Transverse colon (tissue), 4 donors: ENCODE measurements at regions not wholly inside any gene's neighbourhood (a gene's known extent, or its start where the extent isn't known, plus 50 kb on each side); places are given as distances from the start of the nearest gene placed in this dataset.
"Not testable (repeated sequence)": the region's sequence is repeated elsewhere in the genome, so short reads cannot be mapped to it uniquely, and the experiment has no call there.

Source experiments
- EP300 ChIP-seq: sonication (generic); formaldehyde crosslinking; IDR thresholded peaks from one replicate; pipeline ENCODE4 v1.6.1; 2017; ENCODE audit warnings: antibody characterized with exemption, low read depth
- POLR2A ChIP-seq: fragments of 450-650 bp; IDR thresholded peaks from one replicate; pipeline ENCODE4 v1.6.1; 2016; ENCODE audit warnings: antibody characterized with exemption, mild to moderate bottlenecking, moderate library complexity
- POLR2AphosphoS5 ChIP-seq, 3 donors: sonication (generic); formaldehyde crosslinking; IDR thresholded peaks; one replicate each; pipeline ENCODE4 v1.6.1; 2016; ENCODE audit warnings: antibody characterized with exemption in 3 of 3
- TF ChIP-seq, protein P1 (sequence below), 5 experiments: fragments of 200-600 bp in 3 of 5; fragments of 450-650 bp in 2 of 5; sonication (generic) in 3 of 5; IDR thresholded peaks; 1 replicate in 2 of 5; 2 replicates in 3 of 5; pipeline ENCODE4 v1.5.1; 2016 to 2017; ENCODE audit warnings: antibody characterized with exemption in 5 of 5, inconsistent platforms in 3 of 5, mild to moderate bottlenecking in 2 of 5, moderate library complexity in 1 of 5

DNA sequence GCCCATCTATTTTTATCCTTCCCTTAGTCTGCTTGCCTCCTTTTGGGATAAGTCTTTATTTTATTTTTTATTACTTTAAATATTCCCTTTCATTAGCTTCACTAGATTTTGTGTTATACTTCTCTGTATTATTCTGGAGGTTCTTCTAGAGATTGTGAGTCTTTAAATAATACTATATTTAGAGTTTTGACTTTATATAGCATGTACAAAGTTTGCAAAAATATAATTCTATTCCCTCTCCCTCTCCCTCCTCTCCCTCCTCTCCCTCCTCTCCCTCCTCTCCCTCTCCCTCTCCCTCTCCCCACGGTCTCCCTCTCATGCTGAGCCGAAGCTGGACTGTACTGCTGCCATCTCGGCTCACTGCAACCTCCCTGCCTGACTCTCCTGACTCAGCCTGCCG is 298.5 kb upstream of the DYNLRB2 start:
- TF ChIP-seq, protein P1, sequence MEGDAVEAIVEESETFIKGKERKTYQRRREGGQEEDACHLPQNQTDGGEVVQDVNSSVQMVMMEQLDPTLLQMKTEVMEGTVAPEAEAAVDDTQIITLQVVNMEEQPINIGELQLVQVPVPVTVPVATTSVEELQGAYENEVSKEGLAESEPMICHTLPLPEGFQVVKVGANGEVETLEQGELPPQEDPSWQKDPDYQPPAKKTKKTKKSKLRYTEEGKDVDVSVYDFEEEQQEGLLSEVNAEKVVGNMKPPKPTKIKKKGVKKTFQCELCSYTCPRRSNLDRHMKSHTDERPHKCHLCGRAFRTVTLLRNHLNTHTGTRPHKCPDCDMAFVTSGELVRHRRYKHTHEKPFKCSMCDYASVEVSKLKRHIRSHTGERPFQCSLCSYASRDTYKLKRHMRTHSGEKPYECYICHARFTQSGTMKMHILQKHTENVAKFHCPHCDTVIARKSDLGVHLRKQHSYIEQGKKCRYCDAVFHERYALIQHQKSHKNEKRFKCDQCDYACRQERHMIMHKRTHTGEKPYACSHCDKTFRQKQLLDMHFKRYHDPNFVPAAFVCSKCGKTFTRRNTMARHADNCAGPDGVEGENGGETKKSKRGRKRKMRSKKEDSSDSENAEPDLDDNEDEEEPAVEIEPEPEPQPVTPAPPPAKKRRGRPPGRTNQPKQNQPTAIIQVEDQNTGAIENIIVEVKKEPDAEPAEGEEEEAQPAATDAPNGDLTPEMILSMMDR (IDR thresholded peaks at IDR 0.05), result not testable (repeated sequence)
- TF ChIP-seq POLR2A; POLR2AphosphoS5 (IDR thresholded peaks at IDR 0.05); EP300: not testable (repeated sequence)
